PFSK-1 (cell line): ENCODE measurements at regions not wholly inside any gene's neighbourhood (a gene's known extent, or its start where the extent isn't known, plus 50 kb on each side); places are given as distances from the start of the nearest gene placed in this dataset.

Source experiments
- FOXP2 ChIP-seq: optimal IDR thresholded peaks from 2 replicates; pipeline ENCODE3; 2011; ENCODE audit warnings: borderline replicate concordance, control low read depth, inconsistent platforms; ENCODE audit not compliant: insufficient read depth; ENCODE audit errors: extremely low read length, extremely low read depth
- POLR2AphosphoS5 ChIP-seq: IDR thresholded peaks from 2 replicates; pipeline ENCODE4 v1.6.1; 2012; ENCODE audit warnings: low read depth, mild to moderate bottlenecking, control low read depth, low read length, moderate library complexity
- REST ChIP-seq, 2 experiments: IDR thresholded peaks; 2 replicates each; pipeline versions ENCODE4 v1.6.1 to v1.8.0; 2011 to 2012; ENCODE audit warnings: low read depth in 2 of 2, low read length in 2 of 2, control low read depth in 1 of 2, inconsistent platforms in 1 of 2, mild to moderate bottlenecking in 1 of 2, moderate library complexity in 1 of 2; ENCODE audit not compliant: insufficient read depth in 1 of 2
- SIN3A ChIP-seq: IDR thresholded peaks from 2 replicates; pipeline ENCODE4 v1.6.1; 2012; ENCODE audit warnings: mild to moderate bottlenecking, low read length, moderate library complexity, borderline replicate concordance; ENCODE audit not compliant: insufficient read depth
- TAF1 ChIP-seq: IDR thresholded peaks from 2 replicates; pipeline ENCODE4 v1.6.1; 2012; ENCODE audit warnings: low read length, control low read depth, borderline replicate concordance; ENCODE audit not compliant: insufficient read depth

DNA sequence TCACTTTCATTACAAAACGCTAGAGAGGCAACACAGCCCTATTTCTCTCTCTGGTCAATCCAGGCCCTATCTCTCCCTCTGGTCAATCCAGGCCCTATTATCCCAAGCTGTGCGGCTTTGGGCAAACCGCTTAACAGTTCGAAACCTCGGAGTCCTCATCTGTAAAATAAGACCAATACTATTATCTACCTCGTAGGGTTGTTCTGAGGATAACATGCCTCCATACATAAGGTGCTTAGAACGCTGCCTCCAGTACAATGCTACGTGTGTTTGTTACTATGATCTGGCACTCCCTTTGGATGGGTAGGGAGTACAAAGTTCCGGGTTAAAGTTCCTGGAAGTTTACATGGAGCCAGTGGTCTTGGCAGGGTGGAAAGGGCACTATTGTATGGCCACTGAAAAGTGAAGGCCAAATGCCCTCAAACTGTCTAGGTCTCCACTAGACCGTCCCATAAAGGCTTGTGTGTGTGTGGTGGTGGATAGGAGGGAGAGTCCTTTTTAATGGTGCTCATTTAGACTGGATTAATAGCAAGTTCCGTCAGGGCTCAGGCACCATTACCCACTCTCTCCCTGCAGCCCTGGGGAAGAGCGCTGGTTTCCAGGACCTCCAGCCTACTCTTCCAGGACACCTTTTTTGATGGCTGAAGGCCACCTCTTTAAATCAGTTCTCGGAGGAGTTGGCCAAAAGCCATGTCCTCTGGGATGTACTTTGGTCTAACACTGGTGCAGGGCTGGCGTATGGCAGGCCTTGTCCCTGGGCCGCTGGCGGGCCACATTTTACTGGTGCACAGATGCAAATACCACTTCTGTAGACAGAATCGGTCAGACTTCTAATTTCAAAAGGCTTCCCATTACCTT lies 75.6 kb upstream of the BCOR start:
- no peak for TF ChIP-seq REST (IDR thresholded peaks at IDR 0.05; ENCODE audit: insufficient read depth in 1 of 2, low read depth in 2 of 2, low read length in 2 of 2)
- TF ChIP-seq TAF1 = no peak
- TF ChIP-seq SIN3A = no peak

- TF ChIP-seq FOXP2 = no peak
- TF ChIP-seq SIN3A = no peak
- TF ChIP-seq REST (IDR thresholded peaks at IDR 0.05; ENCODE audit: insufficient read depth in 1 of 2, low read depth in 2 of 2, low read length in 2 of 2) = no peak
- TF ChIP-seq POLR2AphosphoS5 = no peak
- no peak for TF ChIP-seq TAF1
These were observed 74.8 kb upstream of the BCOR start for GRCh38 chrX:40172401-40173142.

- TF ChIP-seq FOXP2 = no peak
- TF ChIP-seq POLR2AphosphoS5 = no peak
- TF ChIP-seq TAF1 = no peak
- TF ChIP-seq REST (IDR thresholded peaks at IDR 0.05; ENCODE audit: insufficient read depth in 1 of 2, low read depth in 2 of 2, low read length in 2 of 2) = no peak
- no peak for TF ChIP-seq SIN3A
These were observed 74.0 kb upstream of the BCOR start for GRCh38 chrX:40171513-40172400.

DNA sequence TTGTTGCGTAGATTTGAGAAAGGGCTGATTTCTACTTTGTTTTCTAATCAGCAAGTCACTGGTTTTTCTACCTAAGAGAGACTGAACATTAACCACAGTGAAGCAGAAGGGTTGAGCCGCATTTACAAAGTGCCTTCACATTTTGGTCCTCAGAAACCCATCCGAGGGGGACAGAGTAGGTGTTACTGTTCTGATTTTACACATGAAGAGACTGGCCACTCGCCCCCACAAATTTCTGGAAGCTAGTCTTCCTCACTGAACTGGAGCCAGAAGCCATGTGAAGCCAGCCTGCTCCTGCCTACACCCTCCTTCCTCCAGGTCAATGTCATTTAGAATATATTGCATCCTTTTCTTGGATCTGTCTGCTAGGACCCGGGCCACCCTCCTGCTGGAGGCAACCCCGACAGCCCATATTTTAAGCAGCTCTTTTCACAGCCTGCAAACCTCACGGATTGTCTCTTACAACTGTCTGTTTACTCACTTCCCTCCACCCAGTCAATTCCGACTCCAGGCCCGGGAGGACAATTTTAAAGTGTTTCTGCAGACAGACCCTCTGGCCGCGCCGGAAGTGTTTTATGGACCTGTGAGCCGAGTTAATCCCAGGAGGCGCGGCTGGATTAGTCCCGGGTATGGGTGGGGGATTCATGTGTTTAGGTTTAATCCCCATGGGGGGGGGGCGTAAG lies 73.2 kb upstream of the BCOR start:
- TF ChIP-seq FOXP2 = no peak
- TF ChIP-seq SIN3A = no peak
- no peak for TF ChIP-seq POLR2AphosphoS5
- TF ChIP-seq TAF1 = no peak
- no peak for TF ChIP-seq REST (IDR thresholded peaks at IDR 0.05; ENCODE audit: insufficient read depth in 1 of 2, low read depth in 2 of 2, low read length in 2 of 2)
